K562 (cell line): ENCODE measurements at regions not wholly inside any gene's neighbourhood (a gene's known extent, or its start where the extent isn't known, plus 50 kb on each side); places are given as distances from the start of the nearest gene placed in this dataset.

Source experiments
- ATAC-seq: fragments of 200-7000 bp; cut with Tn5 transposase; 3 replicates; pipeline ENCODE4 v1.9.1; 2020; ENCODE audit warnings: moderate library complexity
- BruUV-seq: library from RNA; stranded (reverse); fragments of 400-500 nt; replicated peaks from 2 replicates; lab custom pipeline; 2021; lab: Mats Ljungman, UMichigan
- CTCF ChIA-PET: fragments of 300-600 bp; formaldehyde crosslinking; extraction: SDS; loops from one replicate; lab custom pipeline; 2021; ENCODE audit warnings: low intra/inter-chr PET ratio; lab: Yijun Ruan, JAX
- POLR2A ChIA-PET: fragments of 300-600, 350-650 bp; sonication (Branson Sonifier 250); formaldehyde crosslinking; extraction: SDS; loops from one replicate; lab custom pipeline; 2021; ENCODE audit warnings: antibody characterized with exemption, inconsistent platforms; lab: Yijun Ruan, JAX
- DNase-seq, 4 experiments: peaks; one replicate each; pipeline versions ENCODE4 v3.0.0 to v3.0.0-alpha.2; 2011 to 2018; ENCODE audit warnings: low spot score in 3 of 4, mixed read lengths in 3 of 4; ENCODE audit errors: extremely low read depth in 1 of 4
- FAIRE-seq: peaks from 2 replicates; lab custom pipeline; 2011; peaks lifted over from hg19 to GRCh38; lab: Jason Lieb, UNC
- H2AFZ ChIP-seq: 2 replicates; pipeline ENCODE4 v1.6.0; 2011; ENCODE audit warnings: low read depth, low read length, control low read depth, inconsistent platforms
- H3K27ac ChIP-seq: fragments of 200-600 bp; 3 replicates; pipeline ENCODE4 v1.8.0; 2011; ENCODE audit warnings: low read depth, mild to moderate bottlenecking, control low read depth, inconsistent platforms, low read length, moderate library complexity, mixed read lengths; ENCODE audit errors: extremely low read depth
- H3K27me3 ChIP-seq, 2 experiments: fragments of 300-600 bp in 1 of 2; 2 replicates in 1 of 2; 3 replicates in 1 of 2; pipeline versions ENCODE4 v1.6.0 to v1.8.0; 2011; ENCODE audit warnings: inconsistent platforms in 2 of 2, low read length in 2 of 2, mild to moderate bottlenecking in 1 of 2, mixed read lengths in 1 of 2, moderate library complexity in 1 of 2; ENCODE audit not compliant: control insufficient read depth in 2 of 2, insufficient read depth in 2 of 2
- H3K36me3 ChIP-seq: fragments of 300-600 bp; 3 replicates; pipeline ENCODE4 v1.8.0; 2011; ENCODE audit warnings: mild to moderate bottlenecking, low read length, inconsistent platforms; ENCODE audit not compliant: control insufficient read depth, insufficient read depth
- H3K4me1 ChIP-seq, 2 experiments: fragments of 200-600 bp in 1 of 2; replicated peaks in 1 of 2; 2 replicates in 1 of 2; 3 replicates in 1 of 2; pipeline versions ENCODE4 v1.5.1 to v1.8.0; 2011; ENCODE audit warnings: inconsistent platforms in 2 of 2, low read length in 2 of 2, mild to moderate bottlenecking in 1 of 2, mixed read lengths in 1 of 2, moderate library complexity in 1 of 2; ENCODE audit not compliant: control insufficient read depth in 2 of 2, insufficient read depth in 2 of 2
- H3K4me2 ChIP-seq: 2 replicates; pipeline ENCODE4 v1.6.1; 2011; ENCODE audit warnings: low read length, control low read depth, inconsistent platforms, mixed read lengths; ENCODE audit not compliant: insufficient read depth
- H3K4me3 ChIP-seq: fragments of 200-600 bp; sonication (generic), shearing (Covaris generic); 2 replicates; pipeline ENCODE4 v1.5.1; 2016; ENCODE audit warnings: control low read depth, inconsistent platforms
- H3K79me2 ChIP-seq: fragments of 200-600 bp; 3 replicates; pipeline ENCODE4 v1.8.0; 2011; ENCODE audit warnings: low read length, inconsistent platforms; ENCODE audit not compliant: control insufficient read depth, insufficient read depth
- H3K9ac ChIP-seq, 2 experiments: 2 replicates each; pipeline versions ENCODE4 v1.6.0 to v1.6.1; 2011; ENCODE audit warnings: low read depth in 2 of 2, low read length in 2 of 2, control low read depth in 1 of 2, inconsistent platforms in 1 of 2, mild to moderate bottlenecking in 1 of 2, mixed read lengths in 1 of 2; ENCODE audit not compliant: insufficient read depth in 1 of 2
- H3K9me1 ChIP-seq: one replicate; pipeline ENCODE4 v1.6.0; 2011; ENCODE audit warnings: inconsistent platforms, mild to moderate bottlenecking, low read length, moderate library complexity; ENCODE audit not compliant: control insufficient read depth, insufficient read depth
- H3K9me3 ChIP-seq: replicated peaks from 2 replicates; pipeline ENCODE4 v1.5.1; 2011; ENCODE audit warnings: low read depth, low read length, inconsistent platforms; ENCODE audit not compliant: control insufficient read depth, insufficient read depth
- H4K20me1 ChIP-seq: replicated peaks from 2 replicates; pipeline ENCODE4 v1.6.1; 2011; ENCODE audit warnings: low read length, inconsistent platforms, mixed read lengths; ENCODE audit not compliant: control insufficient read depth, insufficient read depth
- ATF1 ChIP-seq, 2 experiments: fragments of 450-650 bp in 1 of 2; IDR thresholded peaks; 2 replicates each; pipeline ENCODE4 v1.6.1; 2016; ENCODE audit warnings: missing compliant biosample characterization in 1 of 2, missing genetic modification characterization in 1 of 2
- ATF2 ChIP-seq: sonication (generic); formaldehyde crosslinking; IDR thresholded peaks from 2 replicates; pipeline ENCODE4 v1.8.1; 2022; ENCODE audit warnings: missing genetic modification reagents
- C11orf30 ChIP-seq: fragments of 450-650 bp; IDR thresholded peaks from 2 replicates; pipeline ENCODE4 v1.6.1; 2016; ENCODE audit warnings: low read depth, mild to moderate bottlenecking
- COPS2 ChIP-seq: fragments of 450-650 bp; conservative IDR thresholded peaks from 2 replicates; pipeline ENCODE4 v1.6.1; 2016; ENCODE audit warnings: mild to moderate bottlenecking, moderate library complexity
- CTBP1 ChIP-seq: fragments of 450-650 bp; IDR thresholded peaks from 2 replicates; pipeline ENCODE4 v1.6.1; 2016; ENCODE audit warnings: borderline replicate concordance
- CXXC5 ChIP-seq: fragments of 250-450 bp; sonication (Bioruptor Pico); IDR thresholded peaks from 2 replicates; pipeline ENCODE4 v1.8.0; 2022; ENCODE audit warnings: inconsistent platforms, mild to moderate bottlenecking, moderate library complexity
- FOXJ3 ChIP-seq: sonication (generic); formaldehyde crosslinking; IDR thresholded peaks from 2 replicates; pipeline ENCODE4 v1.4.0; 2020; ENCODE audit warnings: mild to moderate bottlenecking, missing genetic modification reagents
- GTF2A2 ChIP-seq: IDR thresholded peaks from 2 replicates; pipeline ENCODE4 v1.6.1; 2016; ENCODE audit warnings: mild to moderate bottlenecking, missing genetic modification characterization, missing compliant biosample characterization
- PREB ChIP-seq: sonication (generic); formaldehyde crosslinking; IDR thresholded peaks from 2 replicates; pipeline ENCODE4 v1.8.1; 2023; ENCODE audit warnings: mild to moderate bottlenecking, missing genetic modification reagents
- RBM14 ChIP-seq: fragments of 200-400 bp; formaldehyde crosslinking; IDR thresholded peaks from 2 replicates; pipeline ENCODE4 v1.6.1; 2018; ENCODE audit warnings: low read depth, mild to moderate bottlenecking, low read length, moderate library complexity, borderline replicate concordance; ENCODE audit not compliant: insufficient read depth
- ZBTB43 ChIP-seq: sonication (generic); formaldehyde crosslinking; IDR thresholded peaks from 2 replicates; pipeline ENCODE4 v1.8.0; 2023; ENCODE audit warnings: mild to moderate bottlenecking, missing genetic modification reagents
- ZNF277 ChIP-seq: fragments of 250-450 bp; sonication (Bioruptor Pico); IDR thresholded peaks from 2 replicates; pipeline ENCODE4 v1.8.0; 2022; ENCODE audit warnings: inconsistent platforms, mild to moderate bottlenecking, moderate library complexity, borderline replicate concordance
- ZNF609 ChIP-seq: sonication (generic); formaldehyde crosslinking; IDR thresholded peaks from 2 replicates; pipeline ENCODE4 v1.8.1; 2023; ENCODE audit warnings: missing genetic modification reagents, mild to moderate bottlenecking, borderline replicate concordance
- WGBS: fragments of 100-300 bp; shearing (Covaris generic); methylation state at CpG from one replicate; pipeline ENCODE4 v1.1.6; 2016; ENCODE audit warnings: low coverage, mixed read lengths; ENCODE audit not compliant: insufficient coverage; ENCODE audit errors: missing lambda C conversion rate; 5-methylcytosine and 5-hydroxymethylcytosine counted together
- in situ Hi-C: fragments of 300-500 bp; cut with MboI; formaldehyde crosslinking; loops from 4 replicates; pipeline ENCODE4 v1.15.0; 2018; ENCODE audit warnings: inconsistent platforms, mixed read lengths
- intact Hi-C: fragments of 100-400 bp; cut with micrococcal nuclease; formaldehyde crosslinking; loops from 2 replicates; pipeline ENCODE4 v1.14.2; 2022

GRCh38 chr2:59575191-59575590, 978.3 kb downstream of the BCL11A start:
- no peaks in the 10 kb centered on the region for H3K4me1 ChIP-seq
- FAIRE-seq (no peak), DNase-seq (no peak), ATAC-seq (no peak)
- BruUV-seq = no TSS peak
- no peak overlapping the region for H2AFZ ChIP-seq
- H3K9ac ChIP-seq = no peak overlapping the region
- H3K9me3 ChIP-seq = no peaks in the 10 kb centered on the region
- H3K4me3 ChIP-seq = no peak overlapping the region
- ChIA-PET POLR2A (no interaction called here), CTCF (no interaction called here)
- H3K9me1 ChIP-seq = no peaks in the 10 kb centered on the region
- no peaks in the 10 kb centered on the region for H4K20me1 ChIP-seq
- H3K27me3 ChIP-seq = no peaks in the 10 kb centered on the region
- in situ Hi-C loops (no loop called here), intact Hi-C loops (no loop called here)
- no peak overlapping the region for H3K4me2 ChIP-seq
- H3K79me2 ChIP-seq = no peaks in the 10 kb centered on the region
- H3K36me3 ChIP-seq = no peaks in the 10 kb centered on the region
- H3K27ac ChIP-seq = no peak overlapping the region
- WGBS = 0% methylated on average over 1 of the region's 1 CpG
- TF ChIP-seq COPS2 = no peak
- TF ChIP-seq ZNF277 = no peak
- no peak for TF ChIP-seq ZBTB43 (CRISPR knock-in tag)
- TF ChIP-seq ATF1 (CRISPR knock-in tag; IDR thresholded peaks at IDR 0.05) = no peak
- TF ChIP-seq ATF1 (tag; IDR thresholded peaks at IDR 0.05) = no peak
- TF ChIP-seq FOXJ3 = no peak
- no peak for TF ChIP-seq C11orf30
- no peak for TF ChIP-seq RBM14
- TF ChIP-seq GTF2A2 = no peak
- no peak for TF ChIP-seq PREB (CRISPR knock-in tag)
- TF ChIP-seq ATF2 (CRISPR knock-in tag) = no peak
- TF ChIP-seq ZNF609 (CRISPR knock-in tag) = no peak
- no peak for TF ChIP-seq CXXC5 (CRISPR knock-in tag)
- no peak for TF ChIP-seq CTBP1
